ENCODE measurements at regions not wholly inside any gene's neighbourhood (a gene's known extent, or its start where the extent isn't known, plus 50 kb on each side); places are given as distances from the start of the nearest gene placed in this dataset.
"Not testable (repeated sequence)": the region's sequence is repeated elsewhere in the genome, so short reads cannot be mapped to it uniquely, and the experiment has no call there.

DNA sequence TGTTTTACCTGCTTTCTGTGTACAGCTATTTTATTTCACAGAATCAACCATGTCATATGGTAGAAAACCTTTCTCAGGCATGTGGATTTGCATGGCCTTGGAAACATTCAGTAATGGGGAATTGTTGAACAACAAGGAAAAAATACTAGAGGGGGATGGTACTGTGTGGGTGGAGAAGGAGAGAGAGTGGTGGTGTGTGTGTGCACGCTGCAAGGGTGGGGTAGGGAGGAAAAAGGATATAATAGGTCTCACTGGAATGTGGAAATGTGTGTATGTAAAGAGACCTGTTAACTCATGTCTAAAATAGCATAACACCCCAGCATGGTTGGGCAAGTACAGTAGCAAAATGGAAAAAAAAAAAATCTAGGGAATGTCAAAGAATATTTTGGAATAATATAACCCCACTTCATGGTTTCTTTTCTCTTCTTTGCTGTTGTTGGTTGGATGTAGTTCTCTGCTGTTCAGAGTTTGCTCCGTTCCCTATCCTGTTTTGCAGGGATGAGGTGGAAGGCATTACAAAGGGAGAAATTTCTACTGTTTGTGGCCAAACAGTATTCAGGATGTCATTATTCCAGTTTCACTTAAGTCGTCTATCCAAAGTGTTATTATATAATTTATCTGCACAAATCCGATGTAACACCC is 93.9 kb upstream of the CITED2 start:
- no peak for DNase-seq (ENCODE audit: low read depth)

DNA sequence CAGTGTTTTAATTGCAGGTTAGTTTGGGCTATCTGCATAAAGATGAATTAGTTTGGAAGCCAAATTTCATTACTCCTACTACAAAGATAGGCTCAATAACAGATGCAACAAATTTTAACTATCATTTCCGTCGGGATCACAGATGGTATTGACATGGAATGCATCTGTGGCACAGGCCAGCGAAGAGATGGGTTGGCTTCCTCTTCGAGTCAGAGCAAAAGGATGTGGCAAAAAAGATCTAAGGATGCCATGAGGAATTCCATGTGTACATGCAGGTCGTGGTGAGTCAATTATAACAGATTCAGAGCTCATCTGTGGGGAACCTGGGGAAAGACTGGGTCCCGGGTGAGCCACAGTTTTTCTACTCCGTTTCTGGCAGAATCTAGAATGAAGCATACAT is 83.0 kb upstream of the CITED2 start:
- DNase-seq (ENCODE audit: low read depth) = no peak

GRCh38 chr6:139452148-139452876 is 77.9 kb upstream of the CITED2 start:
- no peak for DNase-seq (ENCODE audit: low read depth)

DNA sequence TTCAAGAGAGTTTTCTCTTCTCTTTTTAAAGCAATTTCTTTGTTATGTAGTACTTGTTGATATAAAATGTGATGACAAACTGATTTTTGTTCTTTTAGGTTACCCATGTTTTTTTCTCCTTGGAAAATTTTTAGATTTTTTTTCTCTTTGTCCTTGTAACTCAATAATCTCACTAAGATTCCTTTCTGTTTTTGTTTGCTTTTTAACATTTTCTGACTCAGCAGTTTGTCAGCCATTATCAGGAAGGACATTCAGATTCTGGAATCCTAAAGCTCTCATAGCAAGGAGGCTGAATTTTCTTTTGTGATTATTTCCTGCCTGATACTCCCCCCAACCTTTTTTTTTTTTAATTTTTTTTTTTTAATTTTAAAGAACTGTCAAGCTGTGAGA is 75.2 kb upstream of the CITED2 start:
- no peak for DNase-seq (ENCODE audit: low read depth)

- no peak for DNase-seq (ENCODE audit: low read depth)
These were observed 74.7 kb upstream of the CITED2 start for GRCh38 chr6:139448998-139449610.

GRCh38 chr6:139448051-139448649 is 73.7 kb upstream of the CITED2 start:
- DNase-seq (ENCODE audit: low read depth) = no peak

DNA sequence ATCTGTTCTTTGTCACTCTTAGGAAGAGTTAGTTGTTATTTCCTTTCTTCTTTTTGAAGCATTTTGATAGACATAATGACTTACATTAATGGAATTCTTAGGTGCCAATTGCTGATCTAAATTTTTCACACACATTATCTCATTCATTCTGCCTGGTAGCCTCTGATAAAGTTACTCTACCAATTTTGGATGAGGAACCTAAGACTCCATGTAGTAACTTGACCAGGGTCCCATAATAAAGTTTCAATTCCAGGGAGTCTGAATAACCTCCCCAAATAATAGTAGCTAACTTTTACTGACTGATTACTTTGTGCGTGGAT is 73.2 kb upstream of the CITED2 start:
- DNase-seq (ENCODE audit: low read depth) = no peak

DNA sequence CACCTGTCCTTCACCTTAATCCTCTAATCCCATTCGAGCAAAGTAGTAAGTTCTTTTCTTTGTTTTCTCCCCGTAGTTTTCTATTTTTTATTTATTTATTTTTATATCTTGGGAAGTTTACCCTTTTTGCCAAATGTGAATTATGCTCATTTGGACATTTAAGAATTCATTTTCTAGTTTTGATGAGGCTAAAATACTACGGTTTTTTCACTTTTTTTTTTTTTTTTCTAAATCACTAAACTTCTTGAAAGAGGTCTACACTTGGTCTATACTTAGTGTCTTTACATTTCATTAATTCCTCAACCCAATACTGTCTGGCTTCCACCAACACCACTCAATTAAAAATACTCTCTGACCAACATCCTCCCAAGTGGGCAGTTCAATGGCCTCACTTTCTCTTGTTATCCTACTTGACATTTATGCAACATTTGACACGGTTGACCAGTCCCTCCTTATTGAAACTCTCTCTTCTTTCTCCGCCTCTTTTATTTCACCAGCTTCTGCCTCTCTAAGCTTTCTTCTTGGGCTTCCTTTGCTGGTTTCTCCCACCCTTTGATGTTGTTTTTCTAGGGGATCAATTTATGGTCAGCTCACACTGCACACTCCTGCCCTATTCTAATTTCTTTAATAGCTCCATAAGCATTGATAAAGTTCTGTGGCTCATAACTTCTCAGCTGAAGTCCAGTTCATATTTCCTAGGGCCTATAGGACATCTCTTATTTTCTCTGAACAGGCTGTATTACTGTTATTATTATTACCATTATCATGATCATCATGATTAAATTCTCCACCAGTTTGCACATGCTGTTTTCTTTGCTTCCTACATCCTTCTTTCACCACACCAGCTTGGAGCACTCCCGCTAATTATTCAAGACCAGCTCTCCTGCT is 72.6 kb upstream of the CITED2 start:
- DNase-seq (ENCODE audit: low read depth) = no peak

GRCh38 chr6:139446138-139446715 is 71.8 kb upstream of the CITED2 start:
- no peak for DNase-seq (ENCODE audit: low read depth)

GRCh38 chr6:139444273-139444787 is 69.9 kb upstream of the CITED2 start:
- not testable (repeated sequence) for DNase-seq (ENCODE audit: low read depth)

DNA sequence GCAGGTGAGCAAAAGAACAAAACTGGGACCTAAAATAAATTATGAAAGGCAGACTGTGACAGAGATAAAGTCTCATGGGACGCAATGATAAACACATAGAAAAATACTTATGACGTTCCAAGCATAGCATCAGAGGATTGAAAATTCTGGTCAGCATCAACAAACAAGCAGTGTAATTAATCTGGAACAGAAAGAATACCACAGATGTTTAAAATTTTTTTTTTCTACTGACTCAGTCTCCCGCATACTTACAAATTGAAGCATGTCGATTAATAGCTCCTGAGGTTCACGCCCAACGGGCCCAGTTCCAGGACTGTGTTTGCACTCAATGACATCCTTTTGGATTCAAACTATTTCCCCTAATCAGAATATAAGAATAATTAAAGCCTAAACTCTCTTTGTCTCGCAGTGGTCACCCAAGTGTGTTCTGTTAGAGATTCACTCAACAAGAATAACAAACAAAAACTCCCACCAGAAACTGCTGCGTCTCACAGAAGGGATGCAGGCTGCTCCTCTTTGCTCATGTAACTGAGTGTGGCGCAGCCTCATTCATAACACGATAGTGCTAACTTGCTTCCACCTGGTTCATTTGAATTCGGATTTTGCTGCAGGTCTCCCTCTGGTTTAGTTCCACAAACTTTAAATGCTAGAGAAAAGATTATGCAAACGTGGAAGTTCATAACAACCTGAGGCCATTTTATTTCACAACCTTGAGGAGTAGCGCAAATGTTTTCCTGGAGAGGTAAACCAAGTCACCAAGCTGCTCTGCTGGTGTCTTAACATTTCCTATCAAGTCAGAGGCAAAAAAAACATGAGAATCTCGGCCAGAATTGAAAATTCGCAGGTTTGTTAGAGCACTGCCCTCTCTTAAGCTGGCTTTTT is 69.0 kb upstream of the CITED2 start:
- no peak for DNase-seq (ENCODE audit: low read depth)

DNA sequence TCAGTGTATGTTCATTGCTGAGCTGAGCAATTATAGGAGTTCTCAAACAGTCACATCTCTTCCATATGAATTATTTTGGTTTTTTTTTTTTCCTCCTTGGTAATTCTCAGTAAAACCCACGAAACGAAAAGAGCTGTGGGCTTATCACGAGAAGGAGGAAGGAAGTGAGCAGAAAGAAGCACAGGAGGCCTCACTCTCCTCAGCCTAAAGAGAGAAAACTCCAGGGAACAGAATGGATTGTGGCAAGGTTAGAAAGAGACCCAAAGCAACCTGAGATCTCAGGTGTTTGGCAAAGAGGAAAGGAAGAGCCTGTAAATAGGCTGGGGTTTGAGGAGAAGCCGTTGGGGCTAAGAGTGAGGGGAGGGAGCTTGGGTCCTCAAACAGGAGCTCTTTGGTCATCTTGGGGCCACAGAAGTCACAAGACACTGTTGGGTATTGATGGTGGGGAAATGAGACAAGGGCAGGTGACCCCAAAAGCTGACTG is 67.8 kb upstream of the CITED2 start:
- DNase-seq (ENCODE audit: low read depth) = no peak

GRCh38 chr6:139439349-139439748 is 64.9 kb upstream of the CITED2 start:
- DNase-seq (ENCODE audit: low read depth) = no peak

DNA sequence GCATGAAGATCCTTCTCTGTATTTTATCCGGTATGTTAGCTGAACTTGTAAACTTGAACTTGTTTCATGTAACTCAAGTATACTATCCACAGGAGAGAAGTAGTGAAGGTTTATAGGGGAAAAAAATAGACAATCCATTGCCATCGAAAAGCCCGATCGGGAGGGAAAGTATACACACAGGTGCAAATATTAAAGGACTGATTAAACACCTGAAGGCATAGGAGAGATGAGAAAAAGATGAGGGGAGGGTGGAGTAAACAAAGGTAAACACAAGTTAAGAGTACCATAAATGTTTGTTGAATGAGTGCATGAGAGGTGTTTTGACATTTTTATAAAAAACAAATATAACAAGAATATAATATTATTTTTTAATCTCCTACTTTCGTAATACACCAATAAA is 64.3 kb upstream of the CITED2 start:
- no peak for DNase-seq (ENCODE audit: low read depth)

GRCh38 chr6:139436957-139437348 is 62.5 kb upstream of the CITED2 start:
- no peak for DNase-seq (ENCODE audit: low read depth)

GRCh38 chr6:139436200-139436956 is 61.9 kb upstream of the CITED2 start:
- DNase-seq (ENCODE audit: low read depth) = no peak

DNA sequence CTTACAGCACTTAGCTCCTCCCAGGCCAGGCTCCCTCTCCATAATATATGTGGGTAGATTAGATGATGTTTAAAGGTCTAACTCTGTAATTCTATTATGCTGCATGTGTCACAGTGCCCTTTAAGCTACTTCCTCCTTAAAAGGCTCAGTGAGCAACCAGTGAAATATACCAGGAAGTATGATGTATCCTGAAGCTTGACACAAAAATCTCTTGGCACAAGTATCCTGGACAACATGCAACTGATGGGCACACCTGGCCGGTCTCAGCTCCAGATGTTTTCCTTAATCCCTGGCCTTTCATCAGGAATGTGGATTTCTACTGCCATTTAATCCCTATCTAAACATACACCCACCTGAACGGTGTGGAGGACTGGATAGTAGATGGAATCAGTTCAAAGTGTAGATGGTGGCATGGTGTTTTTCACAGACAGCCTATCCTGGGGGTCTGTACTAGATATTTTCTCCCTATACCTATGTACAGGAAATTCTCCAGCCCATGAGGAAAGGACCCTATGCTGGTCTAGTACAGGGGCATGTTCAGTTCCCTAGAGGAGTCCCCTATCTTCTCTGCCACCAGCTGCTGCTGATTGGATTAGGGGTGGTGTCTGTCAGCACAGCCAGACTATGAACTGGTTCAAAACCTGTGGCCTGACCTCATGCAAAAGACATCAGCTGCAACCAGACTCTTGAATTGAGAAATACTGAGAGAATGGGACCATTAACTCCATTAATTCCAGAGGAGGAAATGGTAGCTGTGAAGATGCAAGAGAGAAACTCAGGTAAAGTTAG is 59.4 kb upstream of the CITED2 start:
- no peak for DNase-seq (ENCODE audit: low read depth)

GRCh38 chr6:139431602-139431956 is 57.1 kb upstream of the CITED2 start:
- DNase-seq (ENCODE audit: low read depth) = no peak

Data from T-helper 22 cell (primary cell).